HG03064 (cell line): ENCODE measurements at regions not wholly inside any gene's neighbourhood (a gene's known extent, or its start where the extent isn't known, plus 50 kb on each side); places are given as distances from the start of the nearest gene placed in this dataset.

Source experiments
- ATAC-seq: cut with Tn5 transposase; IDR thresholded peaks from one replicate; pipeline ENCODE4 v1.9.1; 2021; ENCODE audit warnings: low read depth; ENCODE audit not compliant: unreplicated experiment

DNA sequence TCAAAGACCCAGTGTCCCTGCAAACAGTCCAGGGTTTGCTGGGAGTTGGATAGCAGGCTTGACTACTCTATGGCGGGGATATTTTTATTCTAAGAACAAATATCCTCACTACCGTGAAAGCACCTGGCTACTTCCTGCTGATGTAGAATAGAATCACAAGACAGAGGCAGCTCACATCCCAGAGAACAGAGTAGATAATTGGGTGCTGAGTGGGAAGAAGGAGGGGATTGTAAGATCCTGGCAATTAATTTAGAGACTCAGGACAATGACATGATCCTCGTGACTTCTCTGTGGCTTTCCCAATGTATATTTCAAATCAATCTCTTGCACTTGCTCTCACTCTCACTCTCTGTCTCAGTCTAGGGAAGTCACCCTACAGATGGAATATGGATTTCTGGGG, 341.9 kb upstream of the DCC start:
- no peak for ATAC-seq

DNA sequence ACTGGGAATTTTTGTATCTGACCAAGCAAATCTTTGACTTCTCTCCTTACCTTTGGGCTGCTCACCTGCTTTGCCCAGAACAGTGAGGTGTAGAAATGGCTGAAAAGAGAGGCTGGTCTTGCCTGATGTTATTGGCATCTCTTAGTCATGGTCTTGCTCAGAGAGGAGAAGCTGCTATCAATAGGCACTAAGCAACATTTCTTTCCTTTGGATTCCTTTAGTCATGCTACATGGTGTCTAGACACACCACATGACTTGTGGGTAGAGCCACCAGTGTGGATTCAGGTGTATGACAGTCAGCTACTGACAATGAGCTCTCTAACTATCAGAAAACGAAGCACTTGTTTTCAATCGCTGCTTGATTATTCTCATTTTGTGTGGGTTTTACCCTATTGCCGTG, 341.3 kb upstream of the DCC start:
- ATAC-seq, result no peak

DNA sequence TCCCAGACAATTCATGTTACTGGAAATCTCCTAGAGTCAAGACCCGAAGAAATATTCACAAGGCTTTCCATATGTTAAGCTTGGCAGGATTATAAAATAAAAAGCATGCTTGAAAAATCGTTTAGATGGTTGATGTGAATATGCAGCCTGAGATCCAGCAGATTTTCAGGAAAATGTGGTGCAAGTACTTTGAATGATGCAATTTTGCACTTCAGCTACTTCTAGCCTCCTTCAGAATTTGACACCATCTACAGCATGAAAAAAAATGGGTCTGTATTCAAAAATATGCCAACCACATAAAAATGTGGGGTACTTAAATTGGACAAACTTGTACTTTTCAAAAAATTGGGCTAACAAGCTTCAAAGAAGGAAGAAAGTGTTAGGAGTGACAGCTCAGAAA, 340.6 kb upstream of the DCC start:
- no peak for ATAC-seq

GRCh38 chr18:52000435-52000834, 339.6 kb upstream of the DCC start:
- no peak for ATAC-seq

DNA sequence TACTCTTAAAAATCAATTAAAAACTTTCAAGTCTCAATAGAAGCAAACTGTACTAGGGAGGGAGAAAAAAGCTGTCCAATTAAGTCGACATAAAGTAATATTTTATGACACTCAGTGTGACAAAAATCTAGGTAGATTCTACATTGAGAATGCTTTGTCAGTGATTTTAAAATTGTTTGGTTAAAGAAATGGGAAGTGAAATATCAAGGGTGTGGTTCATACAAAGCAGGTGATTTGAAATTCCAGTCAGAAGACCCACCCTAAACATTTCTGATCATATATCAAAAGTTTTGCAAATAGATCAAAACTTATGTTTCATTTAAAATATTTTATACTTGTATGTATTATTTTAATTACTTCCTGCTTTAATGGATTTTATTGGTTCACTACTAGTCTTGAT, 338.9 kb upstream of the DCC start:
- ATAC-seq, result no peak

DNA sequence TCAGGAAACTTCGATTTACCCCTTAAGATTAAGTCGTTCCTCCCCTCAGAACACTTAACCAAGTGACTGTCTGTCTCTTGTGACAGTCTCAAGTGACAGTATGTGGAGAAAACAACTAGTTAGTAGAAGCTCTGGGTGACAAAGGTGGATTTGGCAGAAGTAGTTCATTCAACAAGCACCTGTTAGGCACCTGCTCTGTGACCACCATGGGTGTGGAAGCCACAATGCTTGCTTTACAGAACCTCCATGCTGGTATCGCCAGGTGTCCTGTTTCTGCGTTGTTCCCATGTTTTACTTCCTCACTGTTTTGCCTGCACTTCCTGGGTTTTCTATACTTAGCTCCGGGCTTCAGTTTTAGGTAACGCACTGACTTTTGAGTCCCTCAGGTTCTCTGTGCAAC, 337.4 kb upstream of the DCC start:
- ATAC-seq, result no peak

- ATAC-seq, result no peak
These were observed 332.9 kb upstream of the DCC start for GRCh38 chr18:52007105-52007504.

- ATAC-seq, result no peak
These were observed 331.7 kb upstream of the DCC start for GRCh38 chr18:52008330-52008729.

GRCh38 chr18:52008736-52009135, 331.3 kb upstream of the DCC start:
- ATAC-seq, result no peak

GRCh38 chr18:52009958-52010357, 330.0 kb upstream of the DCC start:
- ATAC-seq, result no peak

- ATAC-seq, result no peak
These were observed 293.9 kb upstream of the DCC start for GRCh38 chr18:52045946-52046675.

GRCh38 chr18:52046842-52047241, 293.2 kb upstream of the DCC start:
- no peak for ATAC-seq

- no peak for ATAC-seq
These were observed 285.7 kb upstream of the DCC start for GRCh38 chr18:52054324-52054723.

- ATAC-seq, result no peak
These were observed 279.2 kb upstream of the DCC start for GRCh38 chr18:52060607-52061304.

GRCh38 chr18:52063923-52064322, 276.1 kb upstream of the DCC start:
- ATAC-seq, result no peak

DNA sequence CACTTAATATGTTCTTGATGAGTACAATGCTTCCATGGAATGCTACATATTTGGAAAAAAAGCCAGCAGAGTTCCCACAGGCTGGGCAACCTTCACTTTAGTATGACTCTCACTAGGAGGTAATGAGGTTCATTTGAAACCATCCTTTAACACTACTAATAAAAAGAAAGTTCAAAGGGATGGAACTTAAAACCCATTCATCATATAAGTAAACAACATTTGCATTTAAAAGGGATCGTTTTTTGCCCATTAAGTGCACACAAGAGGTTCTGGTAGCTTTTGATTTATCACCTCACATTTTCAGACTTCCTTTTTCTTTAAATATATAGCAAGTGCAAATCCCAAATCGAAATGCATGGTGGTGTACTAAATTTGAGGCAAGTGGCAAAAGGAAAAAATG, 270.8 kb upstream of the DCC start:
- no peak for ATAC-seq

DNA sequence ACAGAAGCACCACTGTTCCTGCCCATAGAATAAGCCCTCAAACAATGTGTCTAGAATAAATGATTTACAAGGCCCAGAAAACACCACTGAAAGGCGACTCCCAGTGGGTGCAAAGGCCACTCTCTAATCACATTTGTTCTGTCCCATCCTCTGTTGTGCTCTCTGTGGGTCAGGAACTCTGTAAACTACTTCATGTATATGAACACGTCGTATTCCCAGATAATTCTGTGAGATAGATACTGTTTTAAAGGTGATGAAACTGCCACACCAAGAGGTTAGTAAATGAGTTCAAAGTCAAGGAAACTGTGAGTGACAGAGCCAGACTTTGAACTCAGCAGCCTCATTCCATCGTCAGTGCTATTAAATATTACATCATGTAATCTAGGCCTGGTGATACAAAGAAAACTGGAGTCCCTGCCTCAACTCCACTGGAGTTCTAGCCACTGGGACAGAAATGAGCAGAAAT, 269.7 kb upstream of the DCC start:
- ATAC-seq, result no peak

DNA sequence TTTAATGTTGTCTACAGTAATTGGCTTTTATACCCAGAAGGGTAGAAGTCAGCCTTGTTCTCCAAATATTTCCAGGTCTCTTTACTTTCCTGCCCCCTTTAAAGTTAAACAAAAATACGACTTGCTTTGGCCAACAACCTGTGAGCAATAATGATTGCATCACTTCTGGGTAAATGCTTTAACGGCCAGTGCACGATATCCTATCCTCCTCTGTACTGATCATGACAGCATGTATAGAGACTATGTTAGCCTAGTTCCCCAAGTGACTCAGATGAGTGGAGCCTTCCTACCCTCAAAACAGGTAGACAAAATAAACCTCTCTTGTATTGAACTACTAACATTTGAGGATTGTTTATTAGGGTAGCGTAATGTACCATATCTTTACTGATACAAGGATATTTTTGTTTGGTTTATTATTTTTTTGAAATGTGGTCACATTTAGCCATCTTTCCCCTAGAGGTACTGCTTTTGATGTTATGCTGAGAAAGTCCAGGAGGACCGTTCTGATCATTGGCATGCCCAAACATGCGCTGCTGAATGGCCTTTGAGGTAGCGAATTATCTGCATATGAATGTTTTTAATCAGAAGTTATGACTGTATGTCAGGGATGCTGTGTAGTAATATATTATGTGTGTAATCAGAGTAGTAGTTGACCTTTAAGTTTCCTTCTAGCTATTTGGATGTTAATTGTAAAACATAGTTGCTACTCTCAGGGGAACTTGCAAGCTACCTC, 262.6 kb upstream of the DCC start:
- no peak for ATAC-seq

DNA sequence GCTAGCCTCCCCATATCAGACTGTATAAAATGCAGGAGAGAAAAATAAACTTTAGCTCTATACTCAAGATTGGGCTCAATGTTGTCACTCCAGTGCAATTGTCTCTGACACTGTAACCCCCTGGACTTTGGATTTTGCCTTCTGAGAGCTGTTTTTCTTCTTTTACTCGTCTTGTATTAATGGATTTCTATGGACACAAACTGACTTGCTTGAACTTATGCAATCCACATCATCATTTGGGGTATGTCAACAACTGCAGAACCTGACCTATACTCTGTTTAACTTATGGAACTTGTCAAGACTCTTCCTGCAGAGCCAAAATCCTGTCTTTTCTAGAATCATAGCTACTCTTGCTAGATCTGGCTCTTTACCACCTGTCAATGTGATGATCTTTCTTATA, 257.8 kb upstream of the DCC start:
- no peak for ATAC-seq

DNA sequence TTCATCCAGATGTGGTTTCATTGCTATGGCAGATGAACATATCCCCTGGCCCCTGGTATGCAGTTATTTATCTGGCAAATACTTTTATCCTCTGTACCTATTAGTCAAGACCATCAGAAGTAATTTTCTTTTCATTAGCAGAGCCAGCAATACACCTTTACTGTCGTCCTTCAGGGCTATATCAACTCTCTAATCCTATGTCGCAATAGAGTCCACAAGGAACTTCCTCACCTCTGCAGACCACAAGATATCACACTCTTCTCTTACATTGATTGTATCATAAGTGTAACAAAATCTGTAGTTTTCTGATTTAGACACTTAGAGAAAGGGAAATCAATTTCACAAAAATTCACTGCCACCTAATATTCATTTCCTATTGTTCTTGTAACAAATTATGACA, 252.9 kb upstream of the DCC start:
- no peak for ATAC-seq

DNA sequence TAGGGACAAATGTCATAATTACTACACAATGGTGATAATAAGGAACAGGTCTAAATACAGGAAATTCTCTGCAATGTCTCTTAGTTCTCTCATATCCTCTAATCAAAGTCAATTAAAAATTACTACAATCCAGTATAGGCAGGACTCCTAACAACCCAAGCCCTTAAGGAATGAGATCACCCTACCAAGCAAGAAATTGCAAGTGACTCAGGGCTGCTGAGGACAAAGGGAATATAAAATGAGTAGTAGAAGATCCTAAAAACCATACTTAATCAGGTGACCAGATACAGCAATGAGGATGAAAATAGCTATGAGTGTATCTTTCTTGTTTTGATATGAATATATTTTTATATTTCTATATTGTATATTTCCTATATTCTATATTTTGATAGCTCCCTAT, 250.0 kb upstream of the DCC start:
- ATAC-seq, result no peak

- ATAC-seq, result no peak
These were observed 246.8 kb upstream of the DCC start for GRCh38 chr18:52093171-52093570.
